Smooth muscle cell (in vitro differentiated cells): ENCODE measurements at regions not wholly inside any gene's neighbourhood (a gene's known extent, or its start where the extent isn't known, plus 50 kb on each side); places are given as distances from the start of the nearest gene placed in this dataset. TPM values are rescaled to one million over a fixed set of nuclear protein-coding genes. Genes with fewer than 3 reads are reported as not detected.

Experiments
- small RNA-seq: library from RNA; depleted of rRNA; stranded (forward); fragments of <200 nt; gene quantifications from one replicate; pipeline ENCODE3, GENCODE V24; 2014

Small RNAs in the stretch of these regions (small RNA-seq; reads per million reads assigned to genes)
- gene RNA5SP484 = not detected
